ENCODE measurements at regions not wholly inside any gene's neighbourhood (a gene's known extent, or its start where the extent isn't known, plus 50 kb on each side); places are given as distances from the start of the nearest gene placed in this dataset.

- H3K4me3 ChIP-seq = no peak overlapping the region
- TF ChIP-seq, protein P1, sequence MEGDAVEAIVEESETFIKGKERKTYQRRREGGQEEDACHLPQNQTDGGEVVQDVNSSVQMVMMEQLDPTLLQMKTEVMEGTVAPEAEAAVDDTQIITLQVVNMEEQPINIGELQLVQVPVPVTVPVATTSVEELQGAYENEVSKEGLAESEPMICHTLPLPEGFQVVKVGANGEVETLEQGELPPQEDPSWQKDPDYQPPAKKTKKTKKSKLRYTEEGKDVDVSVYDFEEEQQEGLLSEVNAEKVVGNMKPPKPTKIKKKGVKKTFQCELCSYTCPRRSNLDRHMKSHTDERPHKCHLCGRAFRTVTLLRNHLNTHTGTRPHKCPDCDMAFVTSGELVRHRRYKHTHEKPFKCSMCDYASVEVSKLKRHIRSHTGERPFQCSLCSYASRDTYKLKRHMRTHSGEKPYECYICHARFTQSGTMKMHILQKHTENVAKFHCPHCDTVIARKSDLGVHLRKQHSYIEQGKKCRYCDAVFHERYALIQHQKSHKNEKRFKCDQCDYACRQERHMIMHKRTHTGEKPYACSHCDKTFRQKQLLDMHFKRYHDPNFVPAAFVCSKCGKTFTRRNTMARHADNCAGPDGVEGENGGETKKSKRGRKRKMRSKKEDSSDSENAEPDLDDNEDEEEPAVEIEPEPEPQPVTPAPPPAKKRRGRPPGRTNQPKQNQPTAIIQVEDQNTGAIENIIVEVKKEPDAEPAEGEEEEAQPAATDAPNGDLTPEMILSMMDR (IDR thresholded peaks at IDR 0.05) = no peak
- intact Hi-C loops (cut with DNase I; ENCODE audit: low total_unique reads) = no loop called here
- H3K27me3 ChIP-seq = peaks cover 0 to 40% of the 10 kb centered on the region in 2 donors
- H3K4me1 ChIP-seq = no peaks in the 10 kb centered on the region
- H3K27ac ChIP-seq = no peak overlapping the region
- no peaks in the 10 kb centered on the region for H3K9me3 ChIP-seq
- DNase-seq = no peak
- H3K36me3 ChIP-seq = no peaks in the 10 kb centered on the region
These were observed 417.9 kb downstream of the CTTN start for GRCh38 chr11:70816156-70816678.

GRCh38 chr11:70818351-70818750, 420.0 kb downstream of the CTTN start:
- intact Hi-C loops (cut with DNase I; ENCODE audit: low total_unique reads) = no loop called here
- Histone ChIP-seq H3K9me3 (no peaks in the 10 kb centered on the region), H3K27me3 (peaks cover 0 to 48% of the 10 kb centered on the region in 2 donors), H3K4me3 (no peak overlapping the region), H3K36me3 (no peaks in the 10 kb centered on the region), H3K27ac (no peak overlapping the region), H3K4me1 (no peaks in the 10 kb centered on the region)
- TF ChIP-seq, protein P1 (IDR thresholded peaks at IDR 0.05) = no peak
- DNase-seq = no peak

- no peak for DNase-seq
- no peak overlapping the region for H3K27ac ChIP-seq
- H3K4me3 ChIP-seq = no peak overlapping the region
- intact Hi-C loops (cut with DNase I; ENCODE audit: low total_unique reads) = no loop called here
- no peaks in the 10 kb centered on the region for H3K9me3 ChIP-seq
- H3K27me3 ChIP-seq = peaks cover 0 to 51% of the 10 kb centered on the region in 2 donors
- no peaks in the 10 kb centered on the region for H3K36me3 ChIP-seq
- no peaks in the 10 kb centered on the region for H3K4me1 ChIP-seq
- TF ChIP-seq, protein P1 (IDR thresholded peaks at IDR 0.05) = no peak
These were observed 420.7 kb downstream of the CTTN start for GRCh38 chr11:70819022-70819421.

GRCh38 chr11:70820311-70820710, 422.0 kb downstream of the CTTN start:
- Histone ChIP-seq H3K4me1 (no peaks in the 10 kb centered on the region), H3K27me3 (peaks cover 0 to 56% of the 10 kb centered on the region in 2 donors), H3K27ac (no peak overlapping the region), H3K36me3 (no peaks in the 10 kb centered on the region), H3K9me3 (no peaks in the 10 kb centered on the region), H3K4me3 (no peak overlapping the region)
- no peak for DNase-seq
- TF ChIP-seq, protein P1 (IDR thresholded peaks at IDR 0.05) = no peak
- intact Hi-C loops (cut with DNase I; ENCODE audit: low total_unique reads) = no loop called here

DNA sequence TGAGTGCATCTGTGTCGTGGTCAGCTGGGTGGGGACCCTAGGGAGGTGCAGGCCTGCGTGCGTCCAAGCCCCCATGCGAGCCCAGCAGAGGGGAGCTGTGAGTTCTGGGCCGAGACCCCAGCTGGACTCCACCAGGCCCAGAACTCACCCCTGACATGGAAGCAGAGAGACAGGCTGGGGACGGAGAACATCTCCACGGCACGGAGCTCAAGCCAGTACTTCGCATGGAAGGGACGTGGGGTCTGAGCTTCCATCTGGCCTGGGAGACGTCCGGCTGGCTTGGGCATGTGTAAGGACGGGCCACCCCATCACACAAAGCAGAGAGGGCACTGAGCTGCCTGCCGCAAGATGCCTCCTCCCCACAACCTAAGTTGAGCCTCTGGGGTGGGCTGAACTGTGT, 422.4 kb downstream of the CTTN start:
- DNase-seq = no peak
- intact Hi-C loops (cut with DNase I; ENCODE audit: low total_unique reads) = no loop called here
- Histone ChIP-seq H3K27me3 (peaks cover 0 to 56% of the 10 kb centered on the region in 2 donors), H3K27ac (no peak overlapping the region), H3K36me3 (no peaks in the 10 kb centered on the region), H3K9me3 (no peaks in the 10 kb centered on the region), H3K4me1 (no peaks in the 10 kb centered on the region), H3K4me3 (no peak overlapping the region)
- TF ChIP-seq, protein P1 (IDR thresholded peaks at IDR 0.05) = no peak

DNA sequence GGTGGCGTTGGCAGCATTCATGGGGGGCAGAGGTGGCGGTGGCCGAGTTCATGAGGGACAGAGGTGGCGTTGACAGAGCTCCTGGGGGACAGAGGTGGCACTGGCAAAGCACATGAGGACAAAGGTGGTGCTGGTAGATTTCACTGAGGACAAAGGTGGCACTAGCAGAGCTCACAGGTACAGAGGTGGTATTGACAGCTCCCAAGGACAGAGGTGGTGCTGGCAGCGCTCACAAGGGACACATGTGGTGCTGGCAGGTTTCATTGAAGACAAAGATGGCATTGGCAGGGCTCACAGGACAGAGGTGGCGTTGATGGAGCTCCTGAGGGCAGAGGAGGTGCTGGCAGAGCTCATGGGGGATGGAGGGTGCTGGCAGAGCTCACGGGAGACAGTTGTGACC, 425.4 kb downstream of the CTTN start:
- peaks cover 0 to 9% (median 0%) of the 10 kb centered on the region in 4 donors for H3K4me1 ChIP-seq
- DNase-seq = no peak
- peaks cover 0 to 74% of the 10 kb centered on the region in 2 donors for H3K27me3 ChIP-seq
- H3K4me3 ChIP-seq = no peak overlapping the region
- H3K27ac ChIP-seq = no peak overlapping the region
- intact Hi-C loops (cut with DNase I; ENCODE audit: low total_unique reads) = no loop called here
- no peaks in the 10 kb centered on the region for H3K9me3 ChIP-seq
- TF ChIP-seq, protein P1 (IDR thresholded peaks at IDR 0.05) = no peak
- H3K36me3 ChIP-seq = no peaks in the 10 kb centered on the region
